ENCODE measurements at regions not wholly inside any gene's neighbourhood (a gene's known extent, or its start where the extent isn't known, plus 50 kb on each side); places are given as distances from the start of the nearest gene placed in this dataset.

DNA sequence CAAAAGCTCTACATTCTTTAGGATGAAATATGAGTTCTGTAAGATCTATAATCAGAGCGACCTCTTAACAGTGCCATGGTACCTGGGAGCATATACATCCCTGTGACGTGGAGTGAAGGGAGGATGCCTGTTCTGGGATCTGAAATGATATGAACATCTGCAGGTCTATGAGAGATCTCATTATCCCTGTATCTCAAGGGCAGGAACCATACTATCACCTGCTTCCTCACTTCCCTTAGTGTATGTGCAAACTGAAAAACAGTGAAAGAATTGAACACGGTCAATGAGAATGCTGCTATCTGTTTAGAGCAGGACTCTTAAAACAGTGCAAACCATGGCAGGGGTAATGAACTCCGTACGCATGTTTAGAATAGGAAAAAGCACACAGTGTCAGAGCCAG lies 364.0 kb downstream of the LPIN1 start:
- Mint-ChIP-seq H3K4me3 (peak overlapping the region in 1 of 4 donors; percentile 64), H3K27me3 (no peaks in the 10 kb centered on the region), H3K9me3 (peaks cover 0 to 2% (median 0%) of the 10 kb centered on the region in 7 donors), H3K36me3 (no peaks in the 10 kb centered on the region), H3K4me1 (peaks cover 10 to 25% (median 15%) of the 10 kb centered on the region in 4 donors), H3K27ac (peak overlapping the region in 2 of 3 donors; percentile 59 to 78)
- H3K27ac ChIP-seq (ENCODE audit: insufficient read depth, low read length, poor library complexity, severe bottlenecking) = no peak overlapping the region
- peaks cover 16% of the 10 kb centered on the region for H3K4me1 ChIP-seq (ENCODE audit: control insufficient read depth, insufficient read depth, low read length, poor library complexity, severe bottlenecking)
- no peak for ATAC-seq (ENCODE audit: low read depth in 2 of 2)
- H3K9me3 ChIP-seq (ENCODE audit: control insufficient read depth in 2 of 2, low read length in 2 of 2) = no peaks in the 10 kb centered on the region
- DNase-seq = no peak
- no peaks in the 10 kb centered on the region for H3K36me3 ChIP-seq (ENCODE audit: control insufficient read depth, insufficient read depth, low read length)
- peak overlapping the region; percentile 49 for H3K4me3 ChIP-seq (ENCODE audit: low read depth, low read length)
- H3K27me3 ChIP-seq (ENCODE audit: control insufficient read depth, insufficient read depth, low read length) = no peaks in the 10 kb centered on the region

DNA sequence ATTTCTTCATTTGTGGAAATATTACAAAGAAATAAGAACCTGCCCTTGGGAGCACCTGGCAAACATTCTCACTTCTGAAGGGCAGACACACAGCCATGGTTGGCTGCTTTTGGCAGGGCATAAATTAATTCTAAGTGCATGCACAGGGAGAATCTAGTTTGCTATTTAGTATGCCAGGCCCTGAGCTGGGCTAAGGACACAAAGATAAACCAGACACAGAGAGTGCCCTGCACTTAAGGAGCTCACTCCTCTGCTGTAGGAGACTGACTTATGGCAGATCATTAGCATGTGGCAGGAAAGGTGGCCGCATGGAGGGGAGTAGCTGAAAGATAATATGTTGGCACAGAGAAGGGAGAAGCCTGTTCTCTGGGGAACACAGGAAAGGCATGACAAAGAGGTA lies 367.0 kb downstream of the LPIN1 start:
- ATAC-seq (ENCODE audit: low read depth in 2 of 2) = no peak
- Mint-ChIP-seq H3K36me3 (no peaks in the 10 kb centered on the region), H3K27ac (peak overlapping the region in 1 of 3 donors; percentile 77), H3K9me3 (peaks cover 0 to 2% (median 0%) of the 10 kb centered on the region in 7 donors), H3K4me1 (peaks cover 10 to 25% (median 15%) of the 10 kb centered on the region in 4 donors), H3K4me3 (no peak overlapping the region), H3K27me3 (no peaks in the 10 kb centered on the region)
- Histone ChIP-seq H3K9me3 (ENCODE audit: control insufficient read depth in 2 of 2, low read length in 2 of 2) (no peaks in the 10 kb centered on the region), H3K36me3 (ENCODE audit: control insufficient read depth, insufficient read depth, low read length) (no peaks in the 10 kb centered on the region), H3K27ac (ENCODE audit: insufficient read depth, low read length, poor library complexity, severe bottlenecking) (no peak overlapping the region), H3K27me3 (ENCODE audit: control insufficient read depth, insufficient read depth, low read length) (no peaks in the 10 kb centered on the region), H3K4me1 (ENCODE audit: control insufficient read depth, insufficient read depth, low read length, poor library complexity, severe bottlenecking) (peaks cover 16% of the 10 kb centered on the region), H3K4me3 (ENCODE audit: low read depth, low read length) (no peak overlapping the region)
- DNase-seq = no peak

DNA sequence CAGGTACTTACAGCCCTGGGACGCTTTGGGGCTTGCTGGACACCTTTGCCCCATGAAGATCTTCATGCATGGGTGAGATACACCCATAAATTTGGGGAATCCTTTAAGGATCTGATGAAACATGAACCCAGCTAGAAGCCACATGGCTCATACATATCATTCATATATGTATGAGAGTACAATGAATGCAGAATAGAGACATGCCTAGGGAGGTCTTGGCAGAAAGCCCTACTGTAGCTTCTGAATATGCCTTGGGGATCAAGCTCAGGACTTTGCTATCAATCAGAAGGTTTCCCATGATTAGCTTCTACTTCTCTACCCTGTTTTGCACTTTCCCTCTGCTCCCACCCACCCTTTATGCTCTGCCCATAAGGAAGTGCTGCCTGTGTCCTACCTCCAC lies 368.4 kb downstream of the LPIN1 start:
- H3K4me1 Mint-ChIP-seq = peaks cover 8 to 19% (median 14%) of the 10 kb centered on the region in 4 donors
- DNase-seq (no peak), ATAC-seq (ENCODE audit: low read depth in 2 of 2) (no peak)
- no peak overlapping the region for H3K4me3 Mint-ChIP-seq
- H3K9me3 ChIP-seq (ENCODE audit: control insufficient read depth in 2 of 2, low read length in 2 of 2) = no peaks in the 10 kb centered on the region
- no peaks in the 10 kb centered on the region for H3K27me3 ChIP-seq (ENCODE audit: control insufficient read depth, insufficient read depth, low read length)
- no peak overlapping the region for H3K27ac ChIP-seq (ENCODE audit: insufficient read depth, low read length, poor library complexity, severe bottlenecking)
- peaks cover 12% of the 10 kb centered on the region for H3K4me1 ChIP-seq (ENCODE audit: control insufficient read depth, insufficient read depth, low read length, poor library complexity, severe bottlenecking)
- no peaks in the 10 kb centered on the region for H3K36me3 ChIP-seq (ENCODE audit: control insufficient read depth, insufficient read depth, low read length)
- H3K27me3 Mint-ChIP-seq = no peaks in the 10 kb centered on the region
- no peak overlapping the region for H3K4me3 ChIP-seq (ENCODE audit: low read depth, low read length)
- no peaks in the 10 kb centered on the region for H3K36me3 Mint-ChIP-seq
- peaks cover 0 to 2% (median 0%) of the 10 kb centered on the region in 7 donors for H3K9me3 Mint-ChIP-seq
- no peak overlapping the region for H3K27ac Mint-ChIP-seq

DNA sequence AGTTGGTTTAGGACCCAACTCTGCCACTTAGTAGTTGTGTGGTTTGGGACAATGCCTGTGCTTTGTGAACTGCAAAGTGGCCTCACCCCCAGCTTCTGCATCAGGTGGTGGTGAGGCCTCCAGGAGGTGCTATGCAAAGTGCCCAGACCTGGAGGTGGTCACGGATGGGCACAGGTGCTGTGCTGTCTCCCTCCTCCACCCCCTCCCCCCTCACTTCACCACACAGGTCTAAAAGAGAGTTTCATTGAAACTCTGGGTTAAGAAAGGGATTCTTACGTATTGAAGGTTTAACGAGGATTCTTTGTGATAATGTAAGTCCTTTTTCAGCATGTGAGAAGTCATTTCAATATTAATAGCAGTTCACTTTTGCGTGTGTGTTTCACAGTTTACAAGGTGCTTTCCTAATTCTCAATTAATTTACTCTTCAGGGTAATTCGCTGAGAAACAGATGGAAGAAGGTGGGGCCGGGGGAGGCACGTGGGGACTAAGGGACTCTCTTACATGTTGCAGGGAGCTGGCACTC lies 369.9 kb downstream of the LPIN1 start:
- H3K9me3 ChIP-seq (ENCODE audit: control insufficient read depth in 2 of 2, low read length in 2 of 2) = no peaks in the 10 kb centered on the region
- no peak overlapping the region for H3K27ac ChIP-seq (ENCODE audit: insufficient read depth, low read length, poor library complexity, severe bottlenecking)
- H3K36me3 ChIP-seq (ENCODE audit: control insufficient read depth, insufficient read depth, low read length) = no peaks in the 10 kb centered on the region
- ATAC-seq (ENCODE audit: low read depth in 2 of 2) = no peak
- peaks cover 0 to 4% (median 2%) of the 10 kb centered on the region in 4 donors for H3K4me1 Mint-ChIP-seq
- peaks cover under 1% of the 10 kb centered on the region for H3K27me3 ChIP-seq (ENCODE audit: control insufficient read depth, insufficient read depth, low read length)
- no peak overlapping the region for H3K4me3 Mint-ChIP-seq
- no peak overlapping the region for H3K27ac Mint-ChIP-seq
- DNase-seq = no peak
- H3K9me3 Mint-ChIP-seq = peaks cover 0 to 2% (median 0%) of the 10 kb centered on the region in 7 donors
- no peaks in the 10 kb centered on the region for H3K4me1 ChIP-seq (ENCODE audit: control insufficient read depth, insufficient read depth, low read length, poor library complexity, severe bottlenecking)
- H3K4me3 ChIP-seq (ENCODE audit: low read depth, low read length) = no peak overlapping the region
- no peaks in the 10 kb centered on the region for H3K27me3 Mint-ChIP-seq
- no peaks in the 10 kb centered on the region for H3K36me3 Mint-ChIP-seq

DNA sequence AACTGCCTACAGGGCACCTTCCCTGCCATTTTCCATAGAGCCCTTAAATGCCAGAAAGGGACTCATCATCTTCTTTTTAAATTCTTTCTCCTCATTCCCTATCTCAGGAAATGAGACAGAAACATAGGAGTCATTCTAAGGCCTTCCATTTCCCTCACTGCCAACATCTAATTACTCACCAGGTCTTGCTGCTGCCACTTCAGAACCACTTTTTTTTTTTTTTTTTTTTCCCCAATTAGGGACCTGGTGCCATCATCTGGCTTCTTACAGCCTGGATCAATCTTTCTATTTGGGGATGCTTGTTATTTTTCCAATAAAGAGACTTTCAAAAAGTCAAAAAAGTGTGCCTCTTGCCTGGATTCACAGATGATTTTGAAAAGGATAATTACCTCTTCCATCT lies 373.4 kb downstream of the LPIN1 start:
- H3K27me3 Mint-ChIP-seq = no peaks in the 10 kb centered on the region
- H3K4me1 Mint-ChIP-seq = peaks cover 0 to 4% (median under 1%) of the 10 kb centered on the region in 4 donors
- H3K9me3 Mint-ChIP-seq = peaks cover 0 to 1% (median 0%) of the 10 kb centered on the region in 7 donors
- H3K27ac ChIP-seq (ENCODE audit: insufficient read depth, low read length, poor library complexity, severe bottlenecking) = no peak overlapping the region
- no peak overlapping the region for H3K4me3 Mint-ChIP-seq
- no peak overlapping the region for H3K4me3 ChIP-seq (ENCODE audit: low read depth, low read length)
- H3K27ac Mint-ChIP-seq = no peak overlapping the region
- H3K36me3 Mint-ChIP-seq = no peaks in the 10 kb centered on the region
- no peaks in the 10 kb centered on the region for H3K9me3 ChIP-seq (ENCODE audit: control insufficient read depth in 2 of 2, low read length in 2 of 2)
- H3K27me3 ChIP-seq (ENCODE audit: control insufficient read depth, insufficient read depth, low read length) = peaks cover 4% of the 10 kb centered on the region
- no peaks in the 10 kb centered on the region for H3K4me1 ChIP-seq (ENCODE audit: control insufficient read depth, insufficient read depth, low read length, poor library complexity, severe bottlenecking)
- H3K36me3 ChIP-seq (ENCODE audit: control insufficient read depth, insufficient read depth, low read length) = no peaks in the 10 kb centered on the region
- ATAC-seq (ENCODE audit: low read depth in 2 of 2) (no peak), DNase-seq (no peak)

DNA sequence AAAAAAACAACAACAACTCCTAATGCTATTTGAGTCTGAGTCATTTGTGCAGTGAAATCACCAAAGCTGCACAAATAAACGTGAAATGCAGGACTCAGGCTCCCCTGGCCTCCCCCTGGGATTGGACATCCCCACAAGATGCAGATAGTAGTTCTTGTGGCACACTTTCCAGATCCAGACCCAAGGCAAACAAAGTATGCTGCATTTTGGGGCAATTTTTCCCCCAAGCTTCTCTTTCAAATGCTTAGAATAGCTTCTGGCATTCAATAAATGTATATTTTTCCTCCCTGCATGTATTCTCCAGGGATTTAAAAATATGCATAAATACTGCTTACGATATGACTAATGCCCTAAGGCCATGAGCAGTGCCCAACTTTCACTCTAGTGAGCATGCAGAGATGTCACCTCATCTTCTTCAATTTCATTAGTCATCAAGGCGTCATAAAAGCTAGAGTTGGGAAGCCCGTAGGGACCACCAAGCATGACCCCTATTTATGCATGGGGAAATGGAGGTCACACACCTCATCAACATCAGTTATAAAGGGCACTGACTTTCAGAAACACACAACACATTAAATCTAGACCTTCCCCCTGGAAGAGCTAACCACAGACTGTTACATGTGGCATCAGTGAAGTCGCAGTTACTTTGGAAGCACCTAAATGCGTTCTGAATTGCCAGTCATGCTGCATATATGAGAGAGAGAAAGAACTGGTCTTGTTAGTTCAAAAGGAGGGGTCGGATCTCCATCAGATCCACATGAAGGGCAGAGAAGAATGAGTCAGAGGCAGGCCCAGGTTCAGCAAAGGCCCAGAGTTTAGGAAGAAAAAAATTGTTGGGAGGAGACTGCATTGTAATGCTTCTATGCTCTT lies 374.1 kb downstream of the LPIN1 start:
- Histone ChIP-seq H3K27me3 (ENCODE audit: control insufficient read depth, insufficient read depth, low read length) (peaks cover 4% of the 10 kb centered on the region), H3K9me3 (ENCODE audit: control insufficient read depth in 2 of 2, low read length in 2 of 2) (no peaks in the 10 kb centered on the region), H3K4me3 (ENCODE audit: low read depth, low read length) (no peak overlapping the region), H3K27ac (ENCODE audit: insufficient read depth, low read length, poor library complexity, severe bottlenecking) (no peak overlapping the region), H3K4me1 (ENCODE audit: control insufficient read depth, insufficient read depth, low read length, poor library complexity, severe bottlenecking) (no peaks in the 10 kb centered on the region), H3K36me3 (ENCODE audit: control insufficient read depth, insufficient read depth, low read length) (no peaks in the 10 kb centered on the region)
- H3K4me3 Mint-ChIP-seq = no peak overlapping the region
- ATAC-seq (ENCODE audit: low read depth in 2 of 2) = no peak
- peaks cover 0 to 1% (median 0%) of the 10 kb centered on the region in 7 donors for H3K9me3 Mint-ChIP-seq
- no peaks in the 10 kb centered on the region for H3K36me3 Mint-ChIP-seq
- H3K27ac Mint-ChIP-seq = no peak overlapping the region
- peaks cover 0 to 2% (median under 1%) of the 10 kb centered on the region in 4 donors for H3K4me1 Mint-ChIP-seq
- no peaks in the 10 kb centered on the region for H3K27me3 Mint-ChIP-seq
- DNase-seq = no peak

DNA sequence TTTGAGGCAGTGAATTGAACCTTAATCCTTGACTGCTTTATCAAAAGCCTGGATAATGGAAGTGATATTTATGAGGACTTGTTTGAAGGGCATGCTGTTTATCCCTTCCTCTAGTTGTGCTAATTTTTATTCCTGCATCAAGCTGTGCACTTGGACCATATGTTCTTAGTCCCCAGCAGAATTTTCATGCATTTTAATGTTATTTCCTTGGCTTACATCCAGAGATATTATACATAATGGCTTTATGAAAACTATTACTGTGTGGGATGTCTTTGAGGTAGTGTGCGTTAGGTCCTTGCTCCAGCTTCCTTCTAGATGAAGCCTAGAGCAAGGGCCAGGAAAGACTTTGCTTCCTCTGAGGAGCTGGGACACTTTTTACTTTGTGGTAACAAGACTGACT lies 378.4 kb downstream of the LPIN1 start:
- H3K27me3 Mint-ChIP-seq = no peaks in the 10 kb centered on the region
- ATAC-seq (ENCODE audit: low read depth in 2 of 2) (no peak), DNase-seq (no peak)
- Histone ChIP-seq H3K4me3 (ENCODE audit: low read depth, low read length) (no peak overlapping the region), H3K9me3 (ENCODE audit: control insufficient read depth in 2 of 2, low read length in 2 of 2) (no peaks in the 10 kb centered on the region), H3K27me3 (ENCODE audit: control insufficient read depth, insufficient read depth, low read length) (peaks cover 4% of the 10 kb centered on the region), H3K27ac (ENCODE audit: insufficient read depth, low read length, poor library complexity, severe bottlenecking) (no peak overlapping the region), H3K4me1 (ENCODE audit: control insufficient read depth, insufficient read depth, low read length, poor library complexity, severe bottlenecking) (peaks cover 29% of the 10 kb centered on the region), H3K36me3 (ENCODE audit: control insufficient read depth, insufficient read depth, low read length) (no peaks in the 10 kb centered on the region)
- H3K4me3 Mint-ChIP-seq = no peak overlapping the region
- peaks cover 0 to 17% (median 6%) of the 10 kb centered on the region in 4 donors for H3K4me1 Mint-ChIP-seq
- H3K9me3 Mint-ChIP-seq = peaks cover 0 to 2% (median 0%) of the 10 kb centered on the region in 7 donors
- peak overlapping the region in 1 of 3 donors; percentile 39 for H3K27ac Mint-ChIP-seq
- no peaks in the 10 kb centered on the region for H3K36me3 Mint-ChIP-seq

Data from CD4-positive, CD25-positive, alpha-beta regulatory T cell (primary cell).